Activated CD8-positive, alpha-beta memory T cell treated with anti-CD3 and anti-CD28 coated beads, Interleukin-2, amount 10 ng/mL, durations not matched to agents 7 days and 5 days (primary cell): ENCODE measurements at regions not wholly inside any gene's neighbourhood (a gene's known extent, or its start where the extent isn't known, plus 50 kb on each side); places are given as distances from the start of the nearest gene placed in this dataset.

Experiments
- ATAC-seq: fragments of 150-1000 bp; cut with Tn5 transposase; one replicate; pipeline ENCODE4 v1.10.0; 2021; ENCODE audit warnings: moderate library complexity
- CTCF ChIA-PET: fragments of 350-600 bp; sonication (Branson Sonifier 250); formaldehyde crosslinking; loops from one replicate; lab custom pipeline; 2021; ENCODE audit warnings: antibody characterized with exemption; lab: Charles Lee
- DNase-seq: peaks from one replicate; pipeline ENCODE4 v3.0.0-alpha.2; 2020
- H3K27ac Mint-ChIP-seq: one replicate; pipeline ENCODE4 v1.8.0; 2021; ENCODE audit warnings: mild to moderate bottlenecking, mixed read lengths
- H3K27me3 Mint-ChIP-seq: one replicate; pipeline ENCODE4 v1.8.0; 2021; ENCODE audit warnings: mixed read lengths
- H3K36me3 Mint-ChIP-seq: one replicate; pipeline ENCODE4 v1.8.0; 2021; ENCODE audit warnings: mild to moderate bottlenecking, mixed read lengths
- H3K4me1 Mint-ChIP-seq: one replicate; pipeline ENCODE4 v1.8.0; 2021; ENCODE audit warnings: mixed read lengths
- H3K4me3 Mint-ChIP-seq: one replicate; pipeline ENCODE4 v1.8.0; 2021; ENCODE audit warnings: mild to moderate bottlenecking, moderate library complexity, mixed read lengths
- H3K9me3 Mint-ChIP-seq: one replicate; pipeline ENCODE4 v1.8.0; 2022; ENCODE audit warnings: low read depth, mixed read lengths

GRCh38 chr21:35840949-35841348, 219.4 kb downstream of the SETD4 start:
- CTCF ChIA-PET: interaction anchor here (0.7 to 1.9 kb wide), 3 partner anchors 187 to 1156 kb away, joined by 3 to 10 read pairs (median 3); no protein-coding TSS in a partner anchor
- no peak for ATAC-seq
- H3K36me3 Mint-ChIP-seq: no peaks in the 10 kb centered on the region
- H3K27ac Mint-ChIP-seq: no peak overlapping the region
- peaks cover 11% of the 10 kb centered on the region for H3K27me3 Mint-ChIP-seq
- H3K9me3 Mint-ChIP-seq: no peaks in the 10 kb centered on the region
- no peak overlapping the region for H3K4me3 Mint-ChIP-seq
- no peak for DNase-seq
- H3K4me1 Mint-ChIP-seq: no peaks in the 10 kb centered on the region

GRCh38 chr21:35840197-35840799, 220.0 kb downstream of the SETD4 start:
- no peak overlapping the region for H3K27ac Mint-ChIP-seq

GRCh38 chr21:35838987-35839763, 221.2 kb downstream of the SETD4 start:
- no peaks in the 10 kb centered on the region for H3K36me3 Mint-ChIP-seq
- no peak for DNase-seq
- CTCF ChIA-PET: interaction anchor here (1.0 to 3.3 kb wide), 11 partner anchors 10 to 1149 kb away, joined by 3 to 26 read pairs (median 5); no protein-coding TSS in a partner anchor
- no peak overlapping the region for H3K27ac Mint-ChIP-seq
- no peaks in the 10 kb centered on the region for H3K4me1 Mint-ChIP-seq
- no peaks in the 10 kb centered on the region for H3K9me3 Mint-ChIP-seq
- H3K27me3 Mint-ChIP-seq: peaks cover 13% of the 10 kb centered on the region
- ATAC-seq: no peak
- H3K4me3 Mint-ChIP-seq: no peak overlapping the region

More at GRCh38 chr21:35840197-35840799, 220.0 kb downstream of the SETD4 start:
- peak; percentile 56 for DNase-seq
- peak; percentile 39 for ATAC-seq
- CTCF ChIA-PET: interaction anchor here (0.7 to 3.3 kb wide), 15 partner anchors 10 to 1155 kb away, joined by 3 to 26 read pairs (median 3); no protein-coding TSS in a partner anchor
- Mint-ChIP-seq H3K36me3 (no peaks in the 10 kb centered on the region), H3K4me1 (no peaks in the 10 kb centered on the region), H3K27me3 (peaks cover 14% of the 10 kb centered on the region), H3K4me3 (no peak overlapping the region), H3K9me3 (no peaks in the 10 kb centered on the region)

- H3K27ac Mint-ChIP-seq: no peak overlapping the region
- CTCF ChIA-PET: interaction anchor here (1.2 to 3.3 kb wide), 3 partner anchors 11 to 1093 kb away, joined by 4 to 26 read pairs (median 8); no protein-coding TSS in a partner anchor
- no peaks in the 10 kb centered on the region for H3K4me1 Mint-ChIP-seq
- no peak overlapping the region for H3K4me3 Mint-ChIP-seq
- no peaks in the 10 kb centered on the region for H3K36me3 Mint-ChIP-seq
- H3K27me3 Mint-ChIP-seq: peaks cover 13% of the 10 kb centered on the region
- no peaks in the 10 kb centered on the region for H3K9me3 Mint-ChIP-seq
- ATAC-seq (no peak), DNase-seq (no peak)
Measured at GRCh38 chr21:35838350-35838749, 222.0 kb downstream of the SETD4 start.

- H3K27me3 Mint-ChIP-seq: peaks cover 21% of the 10 kb centered on the region
Measured at GRCh38 chr21:35833991-35834390, 226.3 kb downstream of the SETD4 start.

GRCh38 chr21:35833388-35833787, 226.9 kb downstream of the SETD4 start:
- no peak for DNase-seq
- CTCF ChIA-PET: no interaction called here
- Mint-ChIP-seq H3K9me3 (no peaks in the 10 kb centered on the region), H3K4me1 (no peaks in the 10 kb centered on the region), H3K4me3 (no peak overlapping the region), H3K27me3 (peaks cover 27% of the 10 kb centered on the region), H3K27ac (no peak overlapping the region), H3K36me3 (no peaks in the 10 kb centered on the region)
- no peak for ATAC-seq

More at GRCh38 chr21:35833991-35834390, 226.3 kb downstream of the SETD4 start:
- H3K36me3 Mint-ChIP-seq: no peaks in the 10 kb centered on the region
- CTCF ChIA-PET: interaction anchor here (0.8 kb wide), 1 partner anchor 9 kb away, joined by 3 read pairs; no protein-coding TSS in a partner anchor
- no peak for DNase-seq
- no peak for ATAC-seq
- H3K4me3 Mint-ChIP-seq: no peak overlapping the region
- H3K27ac Mint-ChIP-seq: no peak overlapping the region
- H3K4me1 Mint-ChIP-seq: no peaks in the 10 kb centered on the region
- no peaks in the 10 kb centered on the region for H3K9me3 Mint-ChIP-seq

- H3K9me3 Mint-ChIP-seq: no peaks in the 10 kb centered on the region
- H3K27me3 Mint-ChIP-seq: peaks cover 28% of the 10 kb centered on the region
- CTCF ChIA-PET: no interaction called here
- H3K36me3 Mint-ChIP-seq: no peaks in the 10 kb centered on the region
- H3K4me3 Mint-ChIP-seq: no peak overlapping the region
- ATAC-seq (no peak), DNase-seq (no peak)
- no peak overlapping the region for H3K27ac Mint-ChIP-seq
- H3K4me1 Mint-ChIP-seq: no peaks in the 10 kb centered on the region
Measured at GRCh38 chr21:35831230-35831629, 229.1 kb downstream of the SETD4 start.

GRCh38 chr21:35829067-35829466, 231.3 kb downstream of the SETD4 start:
- DNase-seq (no peak), ATAC-seq (no peak)
- no peaks in the 10 kb centered on the region for H3K36me3 Mint-ChIP-seq
- CTCF ChIA-PET: interaction anchor here (1.4 to 1.9 kb wide), 2 partner anchors 11 to 1084 kb away, joined by 3 to 7 read pairs; no protein-coding TSS in a partner anchor
- no peaks in the 10 kb centered on the region for H3K4me1 Mint-ChIP-seq
- peaks cover 26% of the 10 kb centered on the region for H3K27me3 Mint-ChIP-seq
- no peak overlapping the region for H3K4me3 Mint-ChIP-seq
- no peaks in the 10 kb centered on the region for H3K9me3 Mint-ChIP-seq
- no peak overlapping the region for H3K27ac Mint-ChIP-seq

GRCh38 chr21:35828161-35828560, 232.2 kb downstream of the SETD4 start:
- peaks cover 33% of the 10 kb centered on the region for H3K27me3 Mint-ChIP-seq
- H3K9me3 Mint-ChIP-seq: no peaks in the 10 kb centered on the region
- H3K36me3 Mint-ChIP-seq: no peaks in the 10 kb centered on the region
- ATAC-seq: no peak
- CTCF ChIA-PET: interaction anchor here (1.4 to 1.9 kb wide), 2 partner anchors 12 to 1083 kb away, joined by 3 to 7 read pairs; no protein-coding TSS in a partner anchor
- no peaks in the 10 kb centered on the region for H3K4me1 Mint-ChIP-seq
- H3K4me3 Mint-ChIP-seq: no peak overlapping the region
- no peak overlapping the region for H3K27ac Mint-ChIP-seq
- no peak for DNase-seq

GRCh38 chr21:35827004-35827403, 233.3 kb downstream of the SETD4 start:
- Mint-ChIP-seq H3K36me3 (no peaks in the 10 kb centered on the region), H3K4me1 (no peaks in the 10 kb centered on the region), H3K27me3 (peaks cover 33% of the 10 kb centered on the region), H3K9me3 (no peaks in the 10 kb centered on the region), H3K4me3 (no peak overlapping the region), H3K27ac (no peak overlapping the region)
- no peak for ATAC-seq
- no peak for DNase-seq
- CTCF ChIA-PET: no interaction called here

- DNase-seq (no peak), ATAC-seq (no peak)
- Mint-ChIP-seq H3K27ac (no peak overlapping the region), H3K9me3 (no peaks in the 10 kb centered on the region), H3K27me3 (peaks cover 29% of the 10 kb centered on the region), H3K4me3 (no peak overlapping the region), H3K36me3 (no peaks in the 10 kb centered on the region), H3K4me1 (no peaks in the 10 kb centered on the region)
- CTCF ChIA-PET: interaction anchor here (0.9 to 1.1 kb wide), 2 partner anchors 9 to 15 kb away, joined by 3 read pairs; no protein-coding TSS in a partner anchor
Measured at GRCh38 chr21:35825370-35826353, 234.7 kb downstream of the SETD4 start.

- DNase-seq: no peak
- no peaks in the 10 kb centered on the region for H3K36me3 Mint-ChIP-seq
- H3K4me1 Mint-ChIP-seq: no peaks in the 10 kb centered on the region
- CTCF ChIA-PET: no interaction called here
- H3K27ac Mint-ChIP-seq: no peak overlapping the region
- peaks cover 20% of the 10 kb centered on the region for H3K27me3 Mint-ChIP-seq
- no peak overlapping the region for H3K4me3 Mint-ChIP-seq
- no peaks in the 10 kb centered on the region for H3K9me3 Mint-ChIP-seq
- ATAC-seq: no peak
Measured at GRCh38 chr21:35824136-35824535, 236.2 kb downstream of the SETD4 start.
